ENCODE measurements at regions not wholly inside any gene's neighbourhood (a gene's known extent, or its start where the extent isn't known, plus 50 kb on each side); places are given as distances from the start of the nearest gene placed in this dataset.
"Not testable (repeated sequence)": the region's sequence is repeated elsewhere in the genome, so short reads cannot be mapped to it uniquely, and the experiment has no call there.

- DNase-seq (ENCODE audit: low read depth in 2 of 2): no peak
Observed at GRCh38 chr13:84588023-84588422, 705.7 kb upstream of the SLITRK1 start.

DNA sequence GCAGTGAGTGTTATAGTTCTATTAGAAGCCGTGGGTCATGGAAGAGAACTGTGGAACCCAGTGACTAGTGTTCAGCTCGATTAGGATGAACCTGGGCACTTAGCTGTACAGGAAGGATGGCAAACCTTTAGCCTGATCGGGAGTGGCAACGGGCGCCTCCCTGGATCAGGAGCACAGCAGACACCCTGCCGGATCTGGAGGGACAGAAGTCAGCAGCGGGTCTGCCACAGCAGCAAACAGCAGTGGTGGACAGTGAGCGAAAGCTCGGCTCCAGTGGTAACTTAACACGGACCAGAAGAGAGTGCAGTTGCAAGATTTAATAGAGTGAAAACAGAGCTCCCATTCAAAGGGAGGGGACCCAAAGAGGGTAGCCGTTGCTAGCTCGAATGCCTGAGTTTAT lies 697.6 kb upstream of the SLITRK1 start:
- not testable (repeated sequence) for DNase-seq (ENCODE audit: low read depth in 2 of 2)

DNA sequence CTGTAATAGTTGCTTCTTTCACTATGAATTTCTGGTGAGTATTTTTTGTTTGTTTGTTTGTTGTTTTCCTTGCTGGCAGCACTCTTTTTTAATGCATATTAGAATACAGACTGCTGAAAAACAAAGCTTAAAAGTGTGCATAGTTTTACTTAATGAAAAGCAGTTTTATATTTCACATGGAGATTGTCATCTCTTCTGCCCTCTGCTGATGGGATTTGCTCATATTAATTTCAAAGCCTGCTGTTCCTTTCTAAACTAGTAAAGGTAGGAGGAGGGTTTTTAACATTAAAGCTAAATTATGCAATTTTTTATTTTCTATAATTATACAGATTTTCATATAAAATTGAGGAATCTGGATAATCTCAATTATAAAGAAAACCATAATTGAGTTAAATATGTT lies 692.6 kb upstream of the SLITRK1 start:
- DNase-seq (ENCODE audit: low read depth in 2 of 2): no peak

DNA sequence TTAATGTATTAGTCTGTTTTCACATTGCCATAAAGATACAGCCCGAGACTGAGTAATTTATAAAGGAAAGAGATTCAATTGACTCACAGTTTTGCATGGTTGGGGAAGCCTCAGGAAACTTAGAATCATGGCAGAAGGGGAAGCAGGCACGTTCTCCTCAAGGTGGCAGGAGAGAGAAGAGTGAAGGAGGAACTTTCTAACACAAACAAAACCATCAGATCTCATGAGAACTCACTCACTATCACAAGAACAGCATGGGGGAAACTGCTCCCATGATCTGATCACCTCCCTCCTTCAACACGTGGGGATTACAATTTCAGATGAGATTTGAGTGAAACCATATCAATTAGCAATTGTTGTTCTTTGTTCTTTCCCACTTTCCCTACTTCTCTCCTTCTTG lies 689.0 kb upstream of the SLITRK1 start:
- no peak for DNase-seq (ENCODE audit: low read depth in 2 of 2)

DNA sequence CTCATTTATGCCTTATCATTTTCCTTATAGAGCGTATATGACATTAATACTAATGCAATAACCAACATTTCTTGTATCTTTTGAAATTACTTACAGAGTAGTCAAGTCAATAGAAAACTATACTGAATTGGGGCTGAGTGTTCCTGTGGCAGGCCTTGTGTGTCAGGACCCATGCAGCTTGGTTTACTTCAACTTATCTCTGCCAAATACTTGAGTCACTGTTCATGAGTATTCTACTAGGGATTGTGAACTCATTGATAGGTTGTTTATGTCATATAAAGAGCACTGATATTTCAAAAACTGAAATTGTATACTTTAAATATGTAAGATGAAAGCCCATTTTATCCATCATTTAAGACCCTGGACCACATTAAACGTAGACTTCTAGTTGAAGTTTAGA lies 688.6 kb upstream of the SLITRK1 start:
- no peak for DNase-seq (ENCODE audit: low read depth in 2 of 2)

DNA sequence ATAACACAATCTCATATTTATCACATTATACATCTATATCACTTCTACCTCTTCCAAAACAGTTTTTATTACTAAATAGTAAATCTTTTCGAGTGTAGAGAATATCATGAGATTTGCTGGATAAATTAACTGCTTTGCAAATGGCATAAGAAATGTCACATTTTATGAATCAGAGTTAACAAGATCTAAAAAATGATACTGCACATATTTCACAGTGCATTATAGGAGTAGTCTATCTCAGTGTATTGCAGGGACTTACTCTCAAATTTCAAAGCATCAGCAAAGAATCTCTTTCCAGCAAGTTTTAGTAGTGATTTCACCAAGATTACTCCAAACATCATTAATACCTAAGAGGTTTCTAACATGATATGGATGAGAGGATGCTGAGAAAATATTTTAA lies 687.1 kb upstream of the SLITRK1 start:
- DNase-seq (ENCODE audit: low read depth in 2 of 2): no peak

- DNase-seq (ENCODE audit: low read depth in 2 of 2): no peak
Observed at GRCh38 chr13:84567848-84568247, 685.6 kb upstream of the SLITRK1 start.

DNA sequence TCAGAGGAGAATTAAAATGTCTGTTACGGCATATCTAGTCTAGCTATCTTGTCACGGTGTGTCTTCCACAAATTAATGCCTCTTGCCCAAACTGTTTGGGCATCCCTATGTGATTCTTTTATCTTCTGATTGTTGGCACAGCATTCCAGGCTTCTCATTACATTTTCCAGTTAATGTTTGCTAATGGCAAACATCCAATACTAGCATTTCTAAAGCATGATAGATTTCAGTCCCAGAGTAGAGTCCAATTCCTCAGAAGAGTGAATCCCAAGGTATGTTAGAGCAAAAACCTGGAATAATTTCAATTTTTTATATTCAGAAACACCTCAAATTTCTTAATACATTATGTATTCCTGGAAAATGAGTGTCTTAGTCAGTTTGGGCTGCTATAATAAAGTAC lies 684.5 kb upstream of the SLITRK1 start:
- no peak for DNase-seq (ENCODE audit: low read depth in 2 of 2)

DNA sequence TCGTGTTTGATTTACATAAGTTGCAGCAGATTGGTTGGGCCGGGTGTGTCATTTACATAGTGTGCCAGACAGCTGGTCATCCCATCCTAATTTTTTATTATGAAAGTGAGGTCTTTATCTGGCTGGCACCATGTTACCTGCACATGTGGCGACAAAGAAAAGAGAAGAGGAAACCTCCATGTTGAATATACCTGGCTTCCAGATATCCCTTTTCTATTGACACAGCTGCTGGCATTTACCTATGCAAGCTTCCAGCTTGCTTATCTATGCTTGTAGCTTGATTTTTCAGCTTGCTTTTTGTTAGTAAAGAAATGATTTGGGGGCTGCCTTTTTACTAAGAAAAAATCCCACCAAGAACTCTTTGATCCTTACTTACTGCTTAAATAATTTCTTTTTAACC lies 681.3 kb upstream of the SLITRK1 start:
- DNase-seq (ENCODE audit: low read depth in 2 of 2): no peak

DNA sequence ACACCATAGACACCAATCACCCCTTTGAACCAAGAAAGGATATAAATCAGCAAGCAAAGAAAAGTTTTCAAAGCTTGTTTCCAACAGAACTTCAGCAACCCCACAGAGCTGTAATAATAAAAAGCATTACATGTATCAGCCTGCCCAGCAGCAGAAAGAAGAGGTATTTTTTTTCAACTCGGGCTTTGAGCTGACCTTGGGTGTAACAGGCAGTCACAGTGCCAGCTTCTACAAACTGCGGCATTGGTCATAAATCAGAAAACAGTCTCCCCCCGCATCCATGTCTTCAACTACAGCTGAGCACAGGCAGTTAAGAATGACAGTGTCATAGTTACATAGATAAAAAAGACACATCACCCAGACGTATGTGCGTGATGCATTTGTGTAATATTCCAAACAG lies 671.0 kb upstream of the SLITRK1 start:
- DNase-seq (ENCODE audit: low read depth in 2 of 2): no peak

- DNase-seq (ENCODE audit: low read depth in 2 of 2): no peak
Observed at GRCh38 chr13:84543962-84544361, 661.7 kb upstream of the SLITRK1 start.

DNA sequence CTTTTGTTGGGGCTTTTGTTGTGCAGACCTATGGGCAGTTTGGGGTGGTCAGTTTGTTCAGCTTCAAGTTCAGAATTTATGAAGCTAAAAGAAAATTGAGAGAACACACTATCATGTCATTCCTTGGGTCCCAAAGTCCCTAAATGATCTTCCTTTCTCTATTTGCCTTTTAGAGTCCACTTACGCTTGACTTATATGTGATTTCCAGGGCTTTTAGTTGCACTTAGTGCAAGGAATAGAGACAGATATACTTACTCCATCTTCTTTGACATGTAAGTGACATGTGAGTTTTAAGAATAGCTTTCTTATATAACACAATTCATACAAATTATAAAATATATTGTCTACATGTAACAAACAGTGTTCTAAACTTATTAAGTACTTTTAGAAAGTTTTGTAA lies 660.1 kb upstream of the SLITRK1 start:
- no peak for DNase-seq (ENCODE audit: low read depth in 2 of 2)

- no peak for DNase-seq (ENCODE audit: low read depth in 2 of 2)
Observed at GRCh38 chr13:84536906-84537305, 654.6 kb upstream of the SLITRK1 start.

DNA sequence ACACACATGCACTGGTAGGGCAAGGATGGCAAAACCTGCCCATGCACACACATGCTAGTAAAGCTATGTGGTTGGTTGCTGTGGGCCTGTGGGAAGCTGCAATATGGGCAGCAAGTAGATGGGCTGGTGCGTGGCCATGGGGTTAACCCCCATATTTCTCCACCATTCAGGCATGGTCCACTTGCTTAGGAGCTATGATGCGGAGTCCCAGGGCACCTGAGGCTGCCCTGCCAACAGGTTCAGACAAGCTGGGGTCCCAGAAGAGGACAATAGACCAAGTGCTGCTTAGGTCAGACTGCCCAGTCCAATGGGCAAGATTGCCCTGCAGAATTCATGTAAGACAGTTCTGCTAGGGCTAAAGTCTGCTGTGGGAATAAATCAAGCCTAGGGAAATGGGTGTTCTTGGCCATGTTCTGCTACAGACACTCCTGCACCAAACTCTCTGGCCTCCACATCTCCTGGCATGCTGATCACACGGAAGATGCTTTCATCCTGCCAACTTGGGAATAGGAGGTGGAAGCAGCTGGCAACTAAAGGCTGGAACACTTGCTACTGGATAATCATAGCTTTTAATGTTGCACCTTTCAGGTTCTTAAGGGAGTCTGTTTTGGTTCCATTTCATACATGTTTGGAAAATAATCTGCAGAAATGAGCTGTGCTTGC lies 646.3 kb upstream of the SLITRK1 start:
- no peak for DNase-seq (ENCODE audit: low read depth in 2 of 2)

- DNase-seq (ENCODE audit: low read depth in 2 of 2): no peak
Observed at GRCh38 chr13:84525865-84526264, 643.6 kb upstream of the SLITRK1 start.

DNA sequence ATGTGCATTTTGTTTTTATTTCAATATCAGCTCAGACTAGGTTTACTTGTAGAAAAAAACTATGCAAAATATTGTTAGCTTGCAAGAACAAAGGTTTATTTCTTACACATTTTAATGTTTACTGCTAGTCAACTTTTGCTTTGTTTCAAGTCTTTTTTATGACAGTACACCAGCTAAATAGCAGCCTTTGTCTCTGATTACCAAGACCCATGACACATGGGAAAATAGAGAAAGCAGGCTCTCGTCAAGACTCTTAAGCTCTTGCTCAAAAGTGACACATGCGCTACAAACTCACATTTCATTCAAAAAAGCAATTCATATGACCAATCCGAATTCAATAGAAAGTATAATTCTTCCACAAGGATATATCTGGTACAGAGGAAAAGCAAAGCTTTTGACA lies 642.3 kb upstream of the SLITRK1 start:
- DNase-seq (ENCODE audit: low read depth in 2 of 2): no peak

DNA sequence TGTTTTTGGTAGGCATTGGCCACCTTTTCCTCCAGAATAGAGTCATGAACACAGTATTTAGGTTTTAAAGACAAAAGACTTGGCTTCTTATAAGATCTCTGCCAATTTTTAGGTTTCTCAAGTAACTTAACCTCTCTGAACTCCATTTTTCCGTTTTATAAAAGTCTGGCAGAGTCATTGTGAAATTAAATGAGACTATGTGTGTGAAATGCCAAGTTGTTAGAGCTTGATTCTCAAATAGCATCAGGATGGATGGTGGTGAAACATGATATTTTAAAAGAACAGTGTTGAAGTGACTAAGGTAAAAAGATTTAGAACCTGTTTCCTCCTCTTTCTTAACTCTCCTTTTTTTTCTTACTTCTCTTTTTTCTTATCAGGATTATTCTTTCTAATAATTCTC lies 617.7 kb upstream of the SLITRK1 start:
- no peak for DNase-seq (ENCODE audit: low read depth in 2 of 2)

GRCh38 chr13:84497613-84498012 lies 615.3 kb upstream of the SLITRK1 start:
- DNase-seq (ENCODE audit: low read depth in 2 of 2): no peak

DNA sequence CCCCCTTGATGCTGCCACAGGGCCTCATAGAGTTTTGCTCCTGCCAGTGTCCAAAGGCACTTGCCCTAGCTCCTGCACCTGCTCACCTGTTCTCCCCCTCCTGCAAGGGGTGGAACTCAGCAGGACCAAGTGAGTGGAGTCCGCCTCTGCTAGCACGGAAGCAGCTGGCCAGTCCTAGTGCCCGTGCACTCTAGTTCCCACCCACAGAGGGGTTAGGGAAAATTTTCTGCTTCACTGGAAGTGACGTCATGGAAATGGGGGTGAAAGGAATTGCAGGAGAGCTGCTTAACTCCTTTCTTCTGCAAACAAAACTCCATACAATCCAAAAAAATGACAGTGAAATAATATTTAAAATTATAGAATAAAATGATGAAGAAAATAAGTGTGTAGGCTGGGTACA lies 609.7 kb upstream of the SLITRK1 start:
- DNase-seq (ENCODE audit: low read depth in 2 of 2): no peak

DNA sequence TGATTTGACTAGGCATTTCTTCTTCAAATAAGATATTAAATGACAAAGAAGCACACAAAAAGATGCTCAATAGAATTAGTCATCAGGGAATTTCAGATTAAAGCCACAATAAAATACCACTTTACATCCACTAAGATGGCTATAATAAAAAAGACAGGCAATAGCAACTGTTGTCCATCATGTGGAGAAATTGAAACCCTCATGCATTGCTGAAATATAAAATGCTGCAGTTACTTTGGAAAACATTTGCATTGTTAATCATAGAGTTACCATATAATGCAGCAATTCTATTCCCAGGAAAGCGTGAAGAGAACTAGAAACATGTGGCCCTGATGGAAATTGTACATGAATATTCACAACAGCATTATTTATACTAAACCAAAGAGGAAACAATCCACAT lies 605.5 kb upstream of the SLITRK1 start:
- DNase-seq (ENCODE audit: low read depth in 2 of 2): no peak

GRCh38 chr13:84481958-84482357 lies 599.7 kb upstream of the SLITRK1 start:
- DNase-seq (ENCODE audit: low read depth in 2 of 2): no peak

DNA sequence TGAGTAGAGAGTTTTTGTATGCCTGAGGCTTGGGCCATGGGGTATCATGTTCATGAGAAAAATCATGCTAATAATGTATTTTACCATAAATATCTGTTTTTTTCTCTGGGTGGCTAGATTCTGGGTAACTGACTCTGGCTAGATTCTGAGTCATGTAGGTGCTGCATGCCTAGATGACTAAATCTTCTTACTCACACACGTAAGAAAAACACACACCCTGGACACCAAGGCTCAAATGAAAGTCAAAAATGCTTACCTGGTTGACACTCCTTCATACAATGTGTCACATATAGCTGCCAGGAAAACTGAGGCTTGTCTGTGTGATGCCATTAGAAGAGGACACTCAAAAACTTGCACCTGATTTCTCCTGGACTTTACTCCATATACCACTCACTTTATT lies 597.4 kb upstream of the SLITRK1 start:
- DNase-seq (ENCODE audit: low read depth in 2 of 2): no peak

- no peak for DNase-seq (ENCODE audit: low read depth in 2 of 2)
Observed at GRCh38 chr13:84470528-84470927, 588.3 kb upstream of the SLITRK1 start.

GRCh38 chr13:84466461-84466860 lies 584.2 kb upstream of the SLITRK1 start:
- DNase-seq (ENCODE audit: low read depth in 2 of 2): no peak
